Gastroesophageal sphincter (tissue), 3 donors: ENCODE measurements at regions not wholly inside any gene's neighbourhood (a gene's known extent, or its start where the extent isn't known, plus 50 kb on each side); places are given as distances from the start of the nearest gene placed in this dataset.

Experiments used
- CTCF ChIP-seq, 4 experiments: fragments of 200-600 bp in 2 of 4; fragments of 450-650 bp in 2 of 4; sonication (generic) in 1 of 4; IDR thresholded peaks; one replicate each; pipeline ENCODE4 v1.5.1; 2017 to 2019; ENCODE audit warnings: antibody characterized with exemption in 4 of 4, mild to moderate bottlenecking in 2 of 4, moderate library complexity in 2 of 4
- POLR2A ChIP-seq, 2 donors: fragments of 450-650 bp; IDR thresholded peaks; one replicate each; pipeline ENCODE4 v1.6.1; 2017; ENCODE audit warnings: antibody characterized with exemption in 2 of 2, mild to moderate bottlenecking in 2 of 2, moderate library complexity in 1 of 2
- POLR2AphosphoS5 ChIP-seq: sonication (generic); formaldehyde crosslinking; IDR thresholded peaks from one replicate; pipeline ENCODE4 v1.6.1; 2017; ENCODE audit warnings: antibody characterized with exemption

GRCh38 chr22:27656970-27657369, 144.6 kb downstream of the MN1 start:
- no peak for TF ChIP-seq CTCF (IDR thresholded peaks at IDR 0.05)
- TF ChIP-seq POLR2A (IDR thresholded peaks at IDR 0.05) = no peak
- TF ChIP-seq POLR2AphosphoS5 = no peak
